HG03159 (cell line): ENCODE measurements at regions not wholly inside any gene's neighbourhood (a gene's known extent, or its start where the extent isn't known, plus 50 kb on each side); places are given as distances from the start of the nearest gene placed in this dataset.
"Not testable (repeated sequence)": the region's sequence is repeated elsewhere in the genome, so short reads cannot be mapped to it uniquely, and the experiment has no call there.

Experiments
- ATAC-seq: cut with Tn5 transposase; IDR thresholded peaks from one replicate; pipeline ENCODE4 v1.9.1; 2021; ENCODE audit warnings: mild to moderate bottlenecking, moderate library complexity; ENCODE audit not compliant: unreplicated experiment

GRCh38 chr10:61195211-61195610 is 251.2 kb upstream of the RHOBTB1 start:
- ATAC-seq, result no peak

- not testable (repeated sequence) for ATAC-seq
These were observed 248.6 kb upstream of the RHOBTB1 start for GRCh38 chr10:61192589-61192988.

- ATAC-seq, result no peak
These were observed 248.1 kb upstream of the RHOBTB1 start for GRCh38 chr10:61192042-61192441.

GRCh38 chr10:61189912-61190311 is 245.9 kb upstream of the RHOBTB1 start:
- no peak for ATAC-seq

- ATAC-seq, result no peak
These were observed 244.7 kb upstream of the RHOBTB1 start for GRCh38 chr10:61188691-61189090.

- ATAC-seq, result no peak
These were observed 244.1 kb upstream of the RHOBTB1 start for GRCh38 chr10:61188101-61188500.

- no peak for ATAC-seq
These were observed 243.6 kb upstream of the RHOBTB1 start for GRCh38 chr10:61187601-61188000.

GRCh38 chr10:61186408-61186807 is 242.4 kb upstream of the RHOBTB1 start:
- no peak for ATAC-seq

GRCh38 chr10:61184429-61184828 is 240.4 kb upstream of the RHOBTB1 start:
- no peak for ATAC-seq

GRCh38 chr10:61183967-61184366 is 240.0 kb upstream of the RHOBTB1 start:
- ATAC-seq, result no peak

- ATAC-seq, result no peak
These were observed 237.8 kb upstream of the RHOBTB1 start for GRCh38 chr10:61181832-61182231.

- ATAC-seq, result no peak
These were observed 235.8 kb upstream of the RHOBTB1 start for GRCh38 chr10:61179771-61180170.

GRCh38 chr10:61176424-61176823 is 232.4 kb upstream of the RHOBTB1 start:
- ATAC-seq, result no peak

GRCh38 chr10:61175316-61175715 is 231.3 kb upstream of the RHOBTB1 start:
- no peak for ATAC-seq

GRCh38 chr10:61173450-61173849 is 229.5 kb upstream of the RHOBTB1 start:
- no peak for ATAC-seq

GRCh38 chr10:61172182-61172926 is 228.4 kb upstream of the RHOBTB1 start:
- no peak for ATAC-seq

GRCh38 chr10:61170594-61170993 is 226.6 kb upstream of the RHOBTB1 start:
- ATAC-seq, result no peak

GRCh38 chr10:61169294-61169693 is 225.3 kb upstream of the RHOBTB1 start:
- ATAC-seq, result no peak

- no peak for ATAC-seq
These were observed 222.5 kb upstream of the RHOBTB1 start for GRCh38 chr10:61166489-61166888.

GRCh38 chr10:61166065-61166464 is 222.1 kb upstream of the RHOBTB1 start:
- no peak for ATAC-seq

- ATAC-seq, result no peak
These were observed 220.6 kb upstream of the RHOBTB1 start for GRCh38 chr10:61164458-61165160.

GRCh38 chr10:61163403-61163802 is 219.4 kb upstream of the RHOBTB1 start:
- no peak for ATAC-seq
